ENCODE measurements at regions not wholly inside any gene's neighbourhood (a gene's known extent, or its start where the extent isn't known, plus 50 kb on each side); places are given as distances from the start of the nearest gene placed in this dataset.

DNA sequence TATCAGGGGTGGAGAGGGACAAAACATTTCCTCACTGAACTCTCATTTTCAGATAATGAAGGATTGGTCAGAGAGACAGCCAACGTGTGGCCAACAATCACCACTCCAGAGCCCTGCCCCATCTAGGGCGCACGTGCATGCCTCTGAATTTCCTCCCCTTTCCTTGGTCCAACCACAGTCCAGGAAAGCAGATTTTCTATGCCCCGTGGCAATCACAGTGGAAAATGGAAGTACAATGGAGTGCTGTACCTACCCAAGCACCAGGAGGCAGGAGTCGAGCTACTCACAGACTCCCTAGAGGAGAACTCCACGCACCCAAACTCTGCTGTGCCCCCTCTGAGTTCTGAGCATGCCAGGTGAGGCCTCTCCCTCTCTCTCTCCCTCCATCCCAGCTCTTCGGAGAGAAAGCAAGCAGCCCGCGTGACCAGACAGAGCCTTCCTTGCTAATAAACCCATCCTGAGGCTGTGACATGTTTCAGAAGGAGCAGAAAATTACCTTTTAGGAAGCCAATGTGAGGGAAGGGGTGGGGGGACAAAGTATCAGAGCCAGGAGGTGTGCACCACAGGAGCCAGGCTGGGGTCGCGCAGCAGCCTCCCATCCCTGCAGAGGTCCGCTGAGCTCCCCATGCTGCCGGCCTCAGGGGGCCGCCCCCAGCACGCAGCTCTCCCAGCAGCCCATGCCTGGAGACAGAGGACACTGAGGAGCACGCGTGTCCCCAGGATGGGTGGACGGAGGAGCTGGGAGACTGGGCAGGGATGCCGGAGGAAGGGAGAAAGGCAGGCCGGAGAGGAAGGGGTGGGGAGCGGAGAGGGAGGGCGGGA is 73.4 kb downstream of the PITPNM2 start:
- no peak for DNase-seq

DNA sequence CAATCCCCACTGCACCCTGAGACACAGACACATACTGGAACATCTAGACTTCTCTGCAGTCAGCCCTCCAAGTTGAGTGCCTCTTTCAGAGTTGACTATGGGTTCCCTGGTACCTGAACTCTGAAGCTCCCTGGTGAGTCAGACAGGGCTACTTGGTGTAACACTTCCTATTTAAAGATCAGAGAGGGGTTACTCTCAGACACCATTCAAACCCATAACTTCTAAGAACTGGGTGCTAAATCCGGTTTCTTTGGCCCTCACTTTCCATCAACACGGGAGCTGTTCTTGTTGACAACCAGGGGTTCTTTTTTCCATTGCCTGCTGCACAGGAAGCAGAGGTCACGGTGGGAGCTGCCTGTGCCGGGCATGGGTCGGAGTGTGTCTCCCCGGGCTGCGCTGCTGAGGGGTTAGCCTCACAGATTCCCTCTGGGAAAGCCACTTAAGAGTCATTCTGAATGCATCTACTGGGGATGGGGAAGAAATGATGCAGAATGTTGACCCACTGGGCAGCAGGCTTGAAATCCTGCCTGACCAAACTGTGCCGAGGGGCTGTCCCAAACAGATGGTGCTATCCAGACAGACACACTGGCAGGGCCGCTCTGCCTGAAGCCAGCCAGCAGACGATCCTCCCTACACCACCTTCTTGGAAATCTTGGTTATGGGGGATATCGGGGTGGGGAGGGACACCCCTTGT is 74.1 kb downstream of the PITPNM2 start:
- no peak for DNase-seq

DNA sequence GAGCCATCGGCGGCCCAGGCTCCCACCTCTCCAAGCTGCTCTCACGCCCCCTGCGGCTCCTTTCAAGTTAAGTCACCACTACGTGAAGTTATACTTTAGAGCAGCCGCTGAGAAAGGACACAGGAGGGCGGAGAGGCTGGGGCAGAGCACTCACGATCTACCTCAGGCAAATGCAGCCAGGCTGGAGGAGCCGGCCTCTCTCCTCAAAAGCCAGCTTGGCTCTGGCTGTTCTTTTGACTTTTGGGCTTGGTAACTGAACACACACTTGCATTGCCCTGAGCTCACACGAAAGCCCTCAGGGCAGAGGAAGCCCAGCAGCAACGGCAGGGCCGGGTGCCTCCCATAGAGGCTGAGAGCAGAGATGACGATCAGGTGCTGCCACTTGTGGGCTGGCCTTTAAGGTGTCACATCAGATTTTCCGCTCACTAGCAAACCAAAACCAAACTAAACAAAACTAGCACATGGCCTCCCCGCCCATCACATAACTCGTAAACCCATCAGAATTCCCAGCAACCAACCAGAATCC is 75.2 kb downstream of the PITPNM2 start:
- DNase-seq, result no peak

DNA sequence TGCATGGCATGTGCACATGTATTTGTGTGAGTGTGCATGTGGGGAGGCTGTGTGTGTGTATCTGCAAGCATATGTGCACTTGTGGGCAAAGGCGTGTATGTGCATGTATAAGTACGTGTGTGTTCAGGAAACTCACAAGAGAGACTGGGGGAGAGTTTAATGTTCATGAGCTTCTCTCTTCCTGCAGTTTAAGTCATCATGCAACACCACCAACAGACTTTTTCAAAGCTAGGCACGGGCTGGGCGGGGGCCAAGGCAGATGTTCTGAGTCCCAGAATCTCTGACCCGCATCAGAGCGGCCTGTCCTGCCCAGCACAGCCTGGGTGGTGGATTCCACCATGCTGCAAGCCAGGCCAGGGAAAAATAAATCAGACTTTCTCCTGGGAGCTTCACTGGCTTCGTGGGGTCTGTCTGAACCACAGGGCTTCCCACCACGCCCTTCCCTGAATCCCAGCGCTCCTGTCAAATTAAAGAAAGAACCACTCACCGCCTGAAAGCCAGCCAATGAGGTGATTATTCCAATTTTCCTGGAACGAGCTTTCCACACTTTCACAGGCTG is 75.7 kb downstream of the PITPNM2 start:
- DNase-seq, result no peak

DNA sequence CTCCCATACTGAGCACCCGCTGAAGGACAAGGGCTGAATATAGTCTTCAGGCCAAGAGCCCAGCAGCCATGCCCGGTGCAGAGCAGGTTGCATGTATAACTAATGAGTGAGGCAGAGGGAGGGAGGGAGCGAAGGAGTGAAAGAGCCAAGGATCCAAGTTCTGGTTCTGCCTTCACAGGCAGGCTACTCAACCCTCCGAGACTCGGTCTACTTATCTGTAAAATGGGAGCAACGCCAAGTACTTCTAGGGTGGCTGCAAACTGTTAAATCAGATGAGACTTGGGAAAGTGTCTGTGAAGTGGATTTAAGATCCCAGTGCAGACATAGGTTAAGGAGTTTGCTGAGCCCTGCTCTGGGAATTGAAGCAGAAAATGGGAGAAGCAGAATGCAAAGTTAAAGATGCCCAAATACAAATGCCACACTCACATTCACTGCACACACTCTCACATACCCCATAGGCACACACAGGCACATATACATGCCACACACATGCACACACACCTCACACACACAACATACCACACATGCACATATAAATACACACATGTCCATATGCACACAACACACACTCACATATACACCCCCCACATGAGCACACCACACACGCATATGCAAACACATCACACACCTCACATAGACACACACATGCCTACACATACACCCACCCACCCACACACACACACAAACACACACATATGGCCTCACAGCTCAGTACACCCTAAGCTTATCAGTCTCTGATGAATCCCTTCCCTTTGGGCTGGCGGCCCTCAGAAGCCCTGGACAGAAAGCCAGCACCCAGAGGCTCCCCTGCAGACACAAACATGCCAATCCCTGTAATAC is 76.7 kb downstream of the PITPNM2 start:
- DNase-seq, result no peak

DNA sequence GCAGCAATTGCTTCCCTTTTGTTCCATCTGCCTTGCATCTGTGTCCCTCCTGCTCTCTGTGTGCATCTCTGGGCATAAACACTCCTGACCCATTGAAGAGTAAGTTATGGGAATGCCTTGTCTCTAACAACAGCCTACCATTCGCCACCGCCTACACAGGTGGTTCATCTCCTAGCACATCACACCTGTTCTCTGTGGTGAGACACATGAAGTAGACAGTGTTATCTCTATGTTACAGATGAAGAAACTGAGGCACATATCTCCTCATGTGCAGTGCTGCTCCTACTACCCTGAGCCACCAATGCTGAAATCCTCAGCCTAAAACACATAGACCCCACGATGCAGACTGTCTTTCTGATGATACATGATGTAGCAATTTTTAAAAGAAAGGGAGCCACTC is 77.6 kb downstream of the PITPNM2 start:
- DNase-seq, result no peak

DNA sequence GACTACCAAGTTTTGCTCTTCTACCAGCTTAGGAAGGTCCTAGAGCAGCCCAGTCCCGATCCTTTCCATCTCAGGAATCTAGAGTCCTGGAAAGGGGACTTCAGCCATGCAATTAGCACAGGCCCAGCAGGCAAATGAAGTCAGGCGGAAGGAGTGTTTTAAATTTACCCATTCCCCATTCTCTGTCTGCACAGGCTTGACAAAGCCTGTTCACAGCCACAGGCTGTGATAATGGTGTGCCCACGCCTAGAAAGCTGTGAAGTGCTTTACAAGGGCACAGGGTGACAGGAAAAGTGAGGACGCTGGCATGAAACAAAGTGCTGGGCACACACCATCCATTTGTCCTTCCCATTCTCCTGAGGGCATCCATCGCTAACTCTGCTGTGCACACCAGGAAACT is 79.0 kb downstream of the PITPNM2 start:
- DNase-seq, result no peak

DNA sequence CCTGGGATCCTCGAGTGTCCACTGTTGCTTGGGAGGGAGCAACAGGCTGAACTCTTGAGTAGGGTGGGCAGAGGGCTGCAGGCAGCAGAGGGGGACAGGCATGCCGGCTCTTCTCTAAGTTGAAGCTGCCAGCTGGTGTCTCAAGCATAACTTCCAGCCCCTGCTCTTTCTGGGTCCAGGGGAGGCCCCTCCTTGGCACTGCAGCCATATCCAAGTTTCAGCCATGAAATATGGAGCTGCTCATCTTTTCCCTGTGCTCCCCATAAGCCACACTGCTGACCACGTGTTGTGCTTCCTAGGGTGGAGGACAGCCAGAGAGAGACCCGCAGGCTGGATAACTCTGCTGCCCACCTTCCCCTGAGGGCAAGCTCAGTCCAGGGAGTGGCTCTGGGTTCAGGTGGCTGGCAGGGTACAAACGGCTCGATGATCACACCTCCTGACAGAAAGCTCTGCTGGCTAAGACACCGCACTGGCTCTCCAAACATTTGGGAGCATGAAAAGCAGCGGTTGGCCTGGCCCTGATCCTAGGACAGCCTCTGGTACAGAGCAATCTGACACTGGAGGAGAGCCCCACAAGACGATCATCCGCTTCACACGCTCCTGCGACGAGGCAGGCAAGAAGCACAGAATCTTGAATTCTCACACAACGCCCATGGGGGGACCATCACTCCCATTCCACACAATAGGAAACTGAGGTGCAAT is 79.6 kb downstream of the PITPNM2 start:
- no peak for DNase-seq

DNA sequence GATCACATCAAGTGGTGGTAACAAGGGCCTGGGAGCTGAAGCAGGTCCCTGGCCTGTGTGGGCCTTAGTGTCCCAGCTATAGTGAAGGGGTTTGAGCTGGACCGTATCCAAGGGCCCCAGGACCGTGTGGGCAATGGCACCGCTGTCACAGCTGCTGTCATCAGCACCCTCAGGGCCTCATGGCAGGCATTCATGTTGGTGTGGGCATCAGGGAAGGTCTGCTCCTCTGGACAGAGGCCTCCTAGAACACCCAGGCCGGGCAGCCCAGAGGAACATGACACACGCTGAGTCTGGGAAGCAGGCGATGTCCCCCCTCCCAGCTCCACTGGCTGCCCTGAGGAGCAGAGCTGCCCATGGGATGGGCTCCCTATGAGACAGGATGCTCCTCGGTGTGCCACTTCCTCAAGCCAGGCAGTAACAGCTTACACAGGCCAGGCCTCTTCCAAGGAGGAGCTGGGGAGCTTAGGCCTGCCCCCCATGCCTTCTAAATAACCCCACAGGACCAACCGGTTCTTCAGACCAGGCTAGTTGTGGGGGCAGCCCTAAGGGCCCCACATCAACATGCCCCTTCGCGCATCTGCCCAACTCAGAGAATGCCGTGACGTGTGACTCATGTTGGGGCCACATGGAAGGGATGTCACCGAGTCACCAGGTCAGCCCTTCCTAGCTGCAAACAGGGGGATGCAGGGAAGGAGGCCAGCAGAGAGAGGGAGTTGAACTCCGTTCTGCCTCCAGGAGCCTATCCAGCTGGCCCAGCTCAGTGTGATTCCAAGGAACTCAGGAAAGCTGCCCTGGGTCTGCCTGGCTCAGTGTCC is 80.4 kb downstream of the PITPNM2 start:
- no peak for DNase-seq

DNA sequence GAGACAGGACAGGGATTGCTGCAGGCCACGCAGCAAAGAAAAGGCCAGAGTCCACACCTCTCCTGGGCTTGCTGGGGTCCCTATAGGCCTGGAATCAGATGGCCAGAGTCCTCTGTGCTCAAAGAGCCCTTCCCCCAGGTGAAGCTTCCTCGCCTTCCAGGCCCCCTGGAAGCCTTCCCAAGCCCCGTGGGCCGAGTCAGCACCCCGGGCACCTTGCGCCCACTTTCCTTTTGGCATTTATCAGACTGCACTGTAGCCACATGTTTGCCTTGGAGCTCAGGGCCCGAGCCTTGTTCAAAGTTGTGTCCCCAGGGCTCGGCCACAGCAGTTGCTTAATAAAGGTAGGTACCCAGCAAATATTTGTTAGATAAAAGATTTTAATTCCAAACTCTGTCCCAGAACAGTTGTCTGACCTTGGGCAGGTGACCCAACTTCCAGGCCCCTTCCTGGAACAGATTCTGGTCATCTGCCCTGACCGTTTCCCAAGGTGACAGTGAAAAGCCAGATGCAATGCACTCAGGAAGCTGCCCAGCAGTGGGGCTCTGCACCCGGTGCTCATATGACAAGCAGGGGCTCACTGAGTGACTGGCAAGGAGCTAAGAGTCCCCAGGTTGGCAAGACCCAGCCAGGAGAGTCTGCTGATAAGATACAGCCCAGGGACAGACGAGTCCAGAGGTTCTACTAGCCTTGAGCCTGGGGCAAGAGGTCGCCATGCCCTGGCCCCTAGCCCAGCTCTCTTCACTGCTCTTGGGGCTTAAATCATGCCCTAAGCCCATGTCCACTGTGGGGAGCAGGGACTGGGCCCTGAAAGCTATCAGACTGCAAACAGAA is 81.2 kb downstream of the PITPNM2 start:
- no peak for DNase-seq

DNA sequence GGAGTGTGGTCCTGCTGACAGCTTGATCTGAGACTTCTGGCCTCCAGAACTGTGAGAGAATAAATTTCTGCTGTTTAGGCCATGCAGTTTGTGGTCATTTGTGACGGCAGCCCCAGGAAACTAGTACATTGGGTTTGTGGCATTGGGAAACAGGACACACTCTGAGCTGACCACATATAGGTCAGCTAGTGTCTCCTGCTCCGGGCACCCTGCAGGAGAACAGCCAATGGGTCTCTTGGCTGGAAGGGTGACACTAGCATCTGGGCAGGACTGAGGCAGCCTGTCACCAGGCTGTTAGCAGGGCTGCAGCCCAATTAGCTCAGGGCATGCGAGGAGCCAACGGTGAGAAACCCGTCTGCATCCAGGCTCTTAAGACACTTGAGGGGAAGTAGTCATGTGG is 83.2 kb downstream of the PITPNM2 start:
- DNase-seq, result no peak

DNA sequence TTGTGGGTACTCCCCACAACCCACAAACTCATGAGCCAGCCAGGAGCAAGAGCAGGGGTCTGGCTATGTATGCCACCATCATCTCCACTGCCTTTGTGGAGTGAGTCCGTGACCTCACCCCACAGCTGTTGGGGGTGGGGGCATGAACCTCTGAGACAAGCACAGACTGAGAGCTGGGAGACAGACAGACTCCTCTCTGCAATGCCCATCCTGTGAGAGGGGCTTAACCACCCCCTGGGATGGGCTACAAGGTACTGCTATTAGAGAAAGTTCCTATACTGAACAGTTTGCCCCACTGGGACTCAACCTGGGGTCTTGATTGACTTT is 84.5 kb downstream of the PITPNM2 start:
- DNase-seq, result no peak

DNA sequence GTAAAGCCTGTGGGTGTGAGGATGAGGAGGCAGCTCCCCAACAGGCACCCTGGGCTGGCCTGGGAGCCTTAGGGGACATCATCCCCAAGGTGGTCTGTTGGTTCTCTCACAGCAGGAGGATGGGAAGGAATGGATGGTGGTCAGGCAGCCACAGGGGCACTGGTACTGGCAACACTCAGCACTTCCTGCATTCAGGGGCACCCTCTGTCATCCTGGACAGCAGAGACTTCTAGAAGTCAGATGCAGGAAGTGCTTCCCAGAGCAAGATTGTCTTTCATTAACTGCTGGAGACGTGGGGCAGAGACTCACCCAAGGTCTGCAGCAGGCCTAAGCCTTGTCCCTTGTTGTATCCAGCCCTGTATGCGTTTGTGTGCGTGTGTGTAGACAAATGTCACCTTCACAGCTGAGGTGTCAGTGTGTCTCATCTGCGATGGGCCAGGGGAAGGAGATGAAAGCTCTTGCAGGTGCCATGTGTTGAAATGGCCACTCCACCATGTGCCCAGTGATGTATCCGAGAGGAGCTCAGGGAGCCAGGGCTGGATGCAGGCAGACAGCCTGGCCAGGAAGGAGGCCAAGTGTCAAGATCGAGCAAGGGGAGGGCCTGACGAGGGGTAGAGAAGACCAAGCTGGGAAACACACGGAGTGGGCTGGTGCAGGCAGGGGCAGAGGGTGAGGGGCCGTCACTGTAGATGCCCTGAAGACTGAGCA is 85.1 kb downstream of the PITPNM2 start:
- no peak for DNase-seq

DNA sequence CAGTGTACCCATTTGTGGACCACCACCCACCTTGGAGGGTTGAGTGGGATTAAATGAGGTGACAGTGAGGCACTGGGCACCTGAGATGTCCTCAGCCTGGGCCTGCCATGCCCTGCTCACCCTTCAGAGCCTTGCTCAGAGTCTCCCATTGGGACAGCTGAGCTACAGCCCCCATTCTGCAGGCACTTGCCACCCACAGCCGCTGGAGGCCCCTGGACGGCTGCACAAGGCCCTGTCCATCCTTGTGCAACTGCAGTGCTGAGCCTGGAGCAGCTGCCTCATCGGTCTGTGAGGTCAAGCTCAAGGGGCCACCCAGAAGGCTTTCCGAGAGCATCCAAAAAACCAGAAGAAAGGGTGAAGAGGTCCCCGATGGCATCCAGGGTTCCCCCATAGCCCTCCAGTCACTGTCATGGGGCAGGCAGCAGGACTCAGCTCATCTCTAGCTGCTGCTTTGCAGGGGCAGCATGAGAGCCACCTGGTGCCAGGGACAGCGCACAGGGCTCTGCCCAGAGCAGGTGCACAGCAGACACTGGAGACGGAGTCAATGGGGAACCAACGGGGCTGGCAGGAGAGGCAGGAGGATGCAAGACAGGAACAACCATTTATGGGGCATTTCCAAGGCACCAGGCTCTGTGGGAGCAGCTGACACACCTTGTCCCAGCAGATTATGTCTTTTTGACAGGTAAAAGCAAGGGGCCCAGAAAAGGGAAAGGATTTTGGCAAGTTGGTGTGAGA is 84.6 kb downstream of the ARL6IP4 start:
- DNase-seq, result no peak

DNA sequence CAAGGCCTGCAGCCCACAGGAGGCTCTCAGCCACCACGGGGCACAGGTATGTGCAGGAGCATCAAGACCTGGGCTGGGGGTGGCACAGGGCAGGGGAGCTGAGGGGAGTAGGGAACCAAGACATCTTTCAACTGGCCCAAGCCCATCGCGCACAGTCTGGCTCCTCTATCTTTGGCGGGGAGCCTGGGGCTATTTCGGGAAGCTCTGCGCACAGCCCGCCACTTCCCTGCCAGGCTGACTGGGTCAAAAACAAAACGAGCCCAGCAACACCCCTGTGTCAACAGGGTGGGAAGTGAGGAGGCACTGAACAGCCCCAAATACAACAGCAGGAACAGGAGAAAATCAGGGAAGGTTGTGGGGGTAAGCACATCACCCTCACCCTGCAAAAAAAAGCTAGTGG is 83.9 kb downstream of the ARL6IP4 start:
- no peak for DNase-seq

DNA sequence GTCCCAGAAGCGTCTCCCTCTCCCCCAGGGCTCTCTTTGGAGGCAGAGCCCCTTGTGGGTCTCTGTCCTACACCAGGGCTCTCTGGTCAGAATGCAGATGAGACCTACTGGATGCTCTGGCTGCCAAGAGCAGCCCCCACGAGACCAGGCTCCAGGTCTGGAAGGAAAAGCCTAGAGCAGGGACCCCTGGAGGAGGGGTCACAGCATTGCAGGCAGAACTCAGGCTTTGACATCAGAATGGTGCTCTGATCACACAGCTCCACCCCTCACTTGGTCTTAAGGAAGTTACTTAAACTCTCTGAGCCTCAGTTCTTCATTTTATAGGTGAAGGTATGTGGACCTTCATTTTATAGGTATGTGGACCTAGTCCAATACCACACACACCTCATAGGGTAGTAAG is 83.1 kb downstream of the ARL6IP4 start:
- DNase-seq, result no peak

DNA sequence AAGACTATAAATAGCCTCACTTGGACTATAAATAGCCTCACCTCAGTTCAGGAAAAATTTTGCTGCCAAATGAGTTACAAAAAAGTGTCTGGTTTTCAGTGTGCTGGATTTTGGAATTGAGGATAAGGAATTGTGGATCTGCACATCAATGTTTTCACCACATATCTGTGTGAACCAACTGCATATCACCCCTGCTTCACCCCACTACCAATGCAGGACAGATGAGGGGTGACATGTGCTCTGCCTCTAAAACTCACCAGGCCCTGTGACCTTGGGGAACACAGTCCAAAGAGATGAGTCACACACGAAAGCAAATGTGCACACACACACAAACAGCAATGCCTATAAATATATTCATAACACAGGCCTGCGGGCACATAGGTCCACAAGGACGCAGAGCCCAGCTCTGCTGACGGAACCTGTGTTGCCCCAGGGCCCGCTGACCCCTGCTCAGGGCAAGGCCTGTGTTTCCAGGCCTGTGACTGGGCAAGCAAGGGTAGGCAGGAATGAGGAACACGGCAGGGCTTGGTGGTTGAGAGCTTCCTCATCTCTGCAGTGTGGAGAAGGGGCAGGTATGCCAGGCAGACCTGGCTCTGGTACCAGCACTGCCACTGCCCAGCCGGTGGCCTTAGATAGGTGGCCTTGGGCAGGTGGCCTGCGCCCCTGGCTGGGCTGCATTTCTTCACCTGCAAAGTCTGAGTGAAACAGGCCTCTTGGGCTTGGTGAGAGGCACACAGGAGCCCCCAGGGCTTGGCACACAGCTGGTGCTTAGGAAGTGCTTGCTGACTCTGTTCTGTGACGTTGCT is 82.4 kb downstream of the ARL6IP4 start:
- no peak for DNase-seq

DNA sequence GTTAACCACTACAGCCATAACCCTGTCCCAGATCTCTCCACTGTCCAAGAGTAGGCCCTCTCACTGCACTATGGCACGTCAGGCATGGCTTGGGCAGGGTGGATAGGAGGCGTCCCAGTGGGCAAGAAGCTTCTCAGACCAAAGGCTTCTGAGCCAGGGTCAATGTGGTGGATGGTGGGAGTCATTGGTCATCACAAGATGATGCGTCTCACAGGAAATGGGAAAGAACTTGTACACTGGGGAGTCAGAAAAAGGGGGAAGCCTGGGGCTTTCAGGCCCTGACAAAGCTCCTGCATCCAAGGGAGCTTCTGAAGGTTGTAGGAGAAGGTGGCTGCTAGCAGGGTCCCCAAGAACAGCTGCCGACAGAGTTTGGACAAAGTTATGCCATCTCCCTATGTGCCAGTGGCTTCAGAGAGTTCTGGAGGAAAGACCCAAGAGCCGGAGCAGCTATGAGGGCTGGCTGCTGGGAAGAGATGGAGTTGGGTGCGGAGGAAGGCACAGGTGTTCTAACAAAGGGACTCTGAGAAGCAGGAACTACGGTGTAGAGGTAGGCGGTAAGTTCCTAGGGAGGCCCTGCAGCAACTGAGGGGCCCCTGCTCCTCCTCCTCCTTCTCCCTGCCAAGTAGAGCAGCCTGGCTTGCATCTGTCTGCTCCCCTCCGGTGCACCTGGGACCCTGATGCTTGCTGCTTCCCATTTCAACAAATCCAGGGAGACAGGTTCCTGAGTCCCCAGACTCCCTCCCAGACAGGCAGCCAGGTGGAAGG is 81.1 kb downstream of the ARL6IP4 start:
- DNase-seq, result no peak

Data from NCI-H1436 treated with DMSO at 0.1 percent for 48 hours (cell line).